Adrenal gland (tissue), 5 donors: ENCODE measurements at regions not wholly inside any gene's neighbourhood (a gene's known extent, or its start where the extent isn't known, plus 50 kb on each side); places are given as distances from the start of the nearest gene placed in this dataset.

Source experiments
- CTCF ChIP-seq, 6 experiments: fragments of 450-650 bp in 4 of 6; fragments of 200-600 bp in 2 of 6; sonication (generic) in 1 of 6; IDR thresholded peaks; 1 replicate in 5 of 6; 2 replicates in 1 of 6; pipeline versions ENCODE4 v1.5.1 to v1.8.0; 2016 to 2021; ENCODE audit warnings: antibody characterized with exemption in 6 of 6, mild to moderate bottlenecking in 2 of 6, moderate library complexity in 1 of 6
- POLR2A ChIP-seq, 2 donors: fragments of 450-650 bp; IDR thresholded peaks; one replicate each; pipeline ENCODE4 v1.6.1; 2017; ENCODE audit warnings: antibody characterized with exemption in 2 of 2, mild to moderate bottlenecking in 2 of 2, moderate library complexity in 1 of 2
- donor health status: DM: no; HTN: no; CAD: no.

- TF ChIP-seq CTCF (IDR thresholded peaks at IDR 0.05) = no peak
- TF ChIP-seq POLR2A (IDR thresholded peaks at IDR 0.05) = no peak
Measured at GRCh38 chr7:80359029-80359428, 152.8 kb downstream of the GNAT3 start.
